Activated T-helper 2 cell treated with anti-CD3 and anti-CD28 coated beads, Interferon-gamma antibody, Interleukin-2, Interleukin-4, amounts not matched to agents 10 μg/mL and 5 μg/mL and 100 μg/mL, durations not matched to agents 14 hours and 24 hours and 36 hours (primary cell): ENCODE measurements at regions not wholly inside any gene's neighbourhood (a gene's known extent, or its start where the extent isn't known, plus 50 kb on each side); places are given as distances from the start of the nearest gene placed in this dataset.

Source experiments
- DNase-seq: peaks from one replicate; pipeline ENCODE4 v3.0.0; 2021; ENCODE audit warnings: low spot score
- H3K27ac Mint-ChIP-seq: one replicate; pipeline ENCODE4 v1.8.0; 2021; ENCODE audit warnings: mixed read lengths
- H3K27me3 Mint-ChIP-seq: one replicate; pipeline ENCODE4 v1.8.0; 2021; ENCODE audit warnings: low read depth, mixed read lengths
- H3K36me3 Mint-ChIP-seq: one replicate; pipeline ENCODE4 v1.8.0; 2021; ENCODE audit warnings: low read depth, mixed read lengths
- H3K4me1 Mint-ChIP-seq: one replicate; pipeline ENCODE4 v1.8.0; 2021; ENCODE audit warnings: low read depth, mixed read lengths
- H3K4me3 Mint-ChIP-seq: one replicate; pipeline ENCODE4 v1.8.0; 2021; ENCODE audit warnings: low read depth, mild to moderate bottlenecking, moderate library complexity, mixed read lengths
- H3K9me3 Mint-ChIP-seq: one replicate; pipeline ENCODE4 v1.8.0; 2021; ENCODE audit warnings: mixed read lengths
- intact Hi-C: fragments of 100-400 bp; cut with micrococcal nuclease; formaldehyde crosslinking; loops from one replicate; pipeline ENCODE4 v1.15.1; 2023

DNA sequence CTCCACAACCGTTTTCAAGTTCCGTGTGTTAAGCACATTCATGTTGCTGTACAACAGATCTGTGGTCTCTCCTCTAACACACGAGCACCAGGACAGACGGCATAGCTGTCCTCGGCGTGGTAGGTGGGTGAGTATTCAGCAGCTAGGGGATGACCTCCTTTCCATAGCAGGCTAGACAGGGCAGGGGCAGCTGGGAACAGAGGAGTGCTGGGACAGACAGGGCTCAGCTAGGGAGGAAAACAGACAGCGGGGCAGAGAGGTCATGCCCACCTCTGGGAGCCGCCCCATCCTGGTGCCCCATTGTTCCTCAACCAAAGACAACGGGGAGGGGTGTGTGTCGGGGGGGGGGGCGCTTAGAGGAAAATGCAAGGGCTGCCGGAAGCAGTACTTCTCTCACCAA, 271.5 kb upstream of the FOXQ1 start:
- Mint-ChIP-seq H3K9me3 (no peaks in the 10 kb centered on the region), H3K27me3 (no peaks in the 10 kb centered on the region), H3K27ac (no peak overlapping the region), H3K4me1 (no peaks in the 10 kb centered on the region), H3K4me3 (no peak overlapping the region), H3K36me3 (no peaks in the 10 kb centered on the region)
- intact Hi-C loops = no loop called here
- no peak for DNase-seq

DNA sequence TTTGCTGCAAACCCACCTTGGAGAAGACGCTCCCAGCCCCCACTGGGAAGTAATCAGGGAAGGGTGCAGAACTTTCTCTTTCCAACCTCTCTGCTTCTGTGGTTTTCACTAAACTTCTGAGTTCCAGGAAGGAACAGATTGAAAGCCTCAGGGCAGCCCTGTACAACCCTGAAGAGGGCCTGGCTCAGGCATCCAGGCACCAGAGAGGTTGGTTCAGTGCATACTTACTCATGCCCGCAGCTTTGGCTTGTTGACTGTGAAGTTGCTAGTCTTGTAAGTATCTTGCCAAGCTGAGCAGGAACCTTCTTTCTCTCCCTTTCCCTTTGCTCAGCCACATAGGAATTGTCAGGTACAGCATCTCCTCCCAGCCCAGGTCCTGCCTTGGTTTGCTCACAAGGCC, 272.2 kb upstream of the FOXQ1 start:
- H3K9me3 Mint-ChIP-seq = no peaks in the 10 kb centered on the region
- DNase-seq = no peak
- H3K27ac Mint-ChIP-seq = no peak overlapping the region
- H3K4me1 Mint-ChIP-seq = no peaks in the 10 kb centered on the region
- no peaks in the 10 kb centered on the region for H3K27me3 Mint-ChIP-seq
- intact Hi-C loops = no loop called here
- no peak overlapping the region for H3K4me3 Mint-ChIP-seq
- no peaks in the 10 kb centered on the region for H3K36me3 Mint-ChIP-seq

- Mint-ChIP-seq H3K36me3 (no peaks in the 10 kb centered on the region), H3K27me3 (no peaks in the 10 kb centered on the region), H3K27ac (no peak overlapping the region), H3K4me1 (no peaks in the 10 kb centered on the region), H3K9me3 (no peaks in the 10 kb centered on the region), H3K4me3 (no peak overlapping the region)
- intact Hi-C loops = no loop called here
- DNase-seq = no peak
Measured at GRCh38 chr6:1039191-1039590, 272.7 kb upstream of the FOXQ1 start.

- DNase-seq = no peak
Measured at GRCh38 chr6:1037430-1038202, 274.3 kb upstream of the FOXQ1 start.

DNA sequence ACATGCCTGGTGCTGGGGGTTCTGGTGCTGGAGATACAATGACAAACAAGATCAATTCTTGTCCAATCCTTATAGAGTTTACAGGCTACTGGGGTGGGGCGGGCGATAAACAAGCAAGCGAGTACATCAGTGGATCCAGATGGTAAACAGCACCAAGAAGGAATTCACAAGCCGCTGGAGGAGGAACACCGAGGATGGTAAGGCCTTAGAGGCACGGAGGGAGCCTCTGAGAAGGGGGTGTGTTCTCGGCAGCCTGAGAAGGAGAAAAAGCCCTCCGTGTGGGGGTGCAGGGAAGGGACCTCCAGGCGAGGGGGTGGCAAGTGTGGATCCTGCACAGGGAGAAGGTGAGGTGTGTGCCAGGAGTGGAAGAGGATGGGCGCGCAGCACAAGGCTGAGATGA, 276.5 kb upstream of the FOXQ1 start:
- intact Hi-C loops = no loop called here

More at GRCh38 chr6:1037430-1038202, 274.3 kb upstream of the FOXQ1 start:
- intact Hi-C loops = no loop called here
- H3K27ac Mint-ChIP-seq = no peak overlapping the region
- peaks cover 5% of the 10 kb centered on the region for H3K27me3 Mint-ChIP-seq
- H3K4me1 Mint-ChIP-seq = no peaks in the 10 kb centered on the region
- no peaks in the 10 kb centered on the region for H3K9me3 Mint-ChIP-seq
- no peaks in the 10 kb centered on the region for H3K36me3 Mint-ChIP-seq
- H3K4me3 Mint-ChIP-seq = no peak overlapping the region

DNA sequence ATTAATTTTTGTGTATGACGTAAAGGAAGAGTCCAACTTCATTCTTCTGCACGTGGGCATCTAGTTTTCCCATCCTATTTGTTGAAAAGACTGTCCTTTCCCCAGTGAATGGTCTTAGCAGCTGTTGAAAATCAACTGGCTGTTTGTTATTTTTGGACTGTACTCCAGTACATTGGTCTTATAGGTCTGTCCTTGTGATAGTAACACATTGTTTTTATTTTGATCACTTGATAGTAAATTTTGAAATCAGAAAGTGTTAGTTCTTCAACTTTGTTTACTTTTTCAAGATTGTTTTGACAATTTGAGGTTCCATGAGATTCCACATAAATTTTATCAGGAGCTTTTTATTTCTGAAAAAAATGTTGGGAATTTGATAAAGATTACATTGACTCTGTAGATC, 280.2 kb upstream of the FOXQ1 start:
- Mint-ChIP-seq H3K4me3 (no peak overlapping the region), H3K27me3 (peaks cover 10% of the 10 kb centered on the region), H3K27ac (no peak overlapping the region), H3K36me3 (no peaks in the 10 kb centered on the region), H3K4me1 (no peaks in the 10 kb centered on the region), H3K9me3 (no peaks in the 10 kb centered on the region)
- intact Hi-C loops = no loop called here
- DNase-seq = no peak

More for the DNA sequence above, 276.5 kb upstream of the FOXQ1 start:
- DNase-seq = no peak
- H3K27me3 Mint-ChIP-seq = peaks cover 8% of the 10 kb centered on the region
- H3K9me3 Mint-ChIP-seq = no peaks in the 10 kb centered on the region
- H3K27ac Mint-ChIP-seq = no peak overlapping the region
- no peak overlapping the region for H3K4me3 Mint-ChIP-seq
- no peaks in the 10 kb centered on the region for H3K36me3 Mint-ChIP-seq
- no peaks in the 10 kb centered on the region for H3K4me1 Mint-ChIP-seq

DNA sequence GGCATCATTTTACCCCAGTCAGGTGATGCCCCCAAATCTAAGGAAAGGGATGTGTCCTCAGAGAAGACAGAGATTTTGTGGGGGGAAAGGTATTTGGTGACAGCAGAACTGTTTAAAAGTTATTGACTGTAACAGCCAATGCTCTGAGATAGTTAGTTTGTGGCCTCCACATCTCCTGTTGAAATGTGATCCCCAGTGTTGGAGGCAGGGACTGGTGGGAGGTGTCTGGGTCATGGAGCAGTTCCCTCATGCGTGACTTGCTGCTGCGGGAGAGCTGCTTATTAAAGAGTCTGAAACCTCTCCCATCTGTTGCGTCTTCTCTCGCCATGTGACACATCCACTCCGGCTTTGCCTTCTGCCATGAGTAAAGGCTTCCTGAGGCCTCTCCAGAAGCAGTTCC, 282.8 kb upstream of the FOXQ1 start:
- intact Hi-C loops = no loop called here
- no peak for DNase-seq
- no peaks in the 10 kb centered on the region for H3K36me3 Mint-ChIP-seq
- no peak overlapping the region for H3K27ac Mint-ChIP-seq
- no peaks in the 10 kb centered on the region for H3K9me3 Mint-ChIP-seq
- H3K4me3 Mint-ChIP-seq = no peak overlapping the region
- H3K4me1 Mint-ChIP-seq = no peaks in the 10 kb centered on the region
- H3K27me3 Mint-ChIP-seq = peaks cover 12% of the 10 kb centered on the region

DNA sequence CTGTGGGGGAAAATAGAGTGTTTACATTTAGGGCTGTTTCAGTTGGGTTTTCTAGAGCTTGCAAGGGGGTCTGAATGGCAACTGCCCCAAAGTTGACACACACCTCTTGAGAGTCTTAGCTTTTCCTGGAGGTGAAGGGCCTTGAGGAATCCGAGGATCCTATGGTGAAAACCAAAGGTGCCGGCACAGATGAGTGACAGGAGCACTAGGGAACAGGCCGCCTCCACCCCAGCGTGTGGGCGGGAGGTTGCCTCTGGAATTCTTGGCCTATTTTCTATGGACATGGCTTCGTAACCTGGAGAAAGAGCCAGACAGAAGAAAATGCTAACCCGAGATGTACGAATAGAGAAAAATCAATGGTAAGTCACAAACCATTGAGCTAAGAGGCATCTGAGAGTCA, 283.2 kb upstream of the FOXQ1 start:
- Mint-ChIP-seq H3K9me3 (no peaks in the 10 kb centered on the region), H3K4me1 (no peaks in the 10 kb centered on the region), H3K27ac (no peak overlapping the region), H3K4me3 (no peak overlapping the region), H3K36me3 (no peaks in the 10 kb centered on the region), H3K27me3 (peaks cover 8% of the 10 kb centered on the region)
- DNase-seq = no peak
- intact Hi-C loops = no loop called here

DNA sequence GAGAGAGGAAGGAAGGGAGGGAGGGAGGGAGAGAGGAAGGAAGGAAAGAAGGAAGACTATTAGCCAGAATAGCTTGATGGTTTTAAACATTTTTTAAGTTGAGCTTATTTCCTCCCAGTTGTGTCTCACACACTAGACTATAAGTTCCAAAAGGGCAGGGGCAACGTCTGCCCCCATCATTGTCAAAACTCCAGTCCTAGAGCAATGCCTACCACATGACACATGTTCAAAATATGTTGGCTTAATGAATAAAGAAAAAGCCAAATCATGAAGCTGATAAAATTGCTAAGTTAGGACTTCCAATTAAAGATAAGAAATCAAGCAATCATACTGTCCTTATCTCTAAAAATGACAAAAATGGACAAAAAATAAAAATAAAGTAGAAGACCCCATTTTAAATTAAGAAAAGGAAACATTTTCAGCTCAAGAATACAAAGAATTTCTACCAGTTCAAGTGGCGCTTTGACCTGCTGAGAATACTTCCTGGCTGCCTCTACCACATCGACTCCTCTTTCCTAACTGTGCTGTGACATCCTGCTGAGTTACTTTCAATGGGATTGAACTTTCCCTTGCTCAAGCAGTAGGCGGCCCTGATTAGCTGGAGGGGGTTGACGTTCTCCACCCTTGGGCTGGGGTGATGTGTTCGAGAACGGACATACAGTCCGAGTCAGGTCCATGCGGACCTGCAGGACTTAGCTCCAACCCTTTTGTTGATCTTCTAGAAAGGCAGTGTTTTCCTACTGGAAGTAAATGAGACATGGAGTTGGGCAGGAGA, 283.9 kb upstream of the FOXQ1 start:
- H3K4me3 Mint-ChIP-seq = no peak overlapping the region
- intact Hi-C loops = no loop called here
- DNase-seq = no peak
- H3K36me3 Mint-ChIP-seq = no peaks in the 10 kb centered on the region
- H3K27ac Mint-ChIP-seq = no peak overlapping the region
- H3K9me3 Mint-ChIP-seq = no peaks in the 10 kb centered on the region
- peaks cover 8% of the 10 kb centered on the region for H3K27me3 Mint-ChIP-seq
- H3K4me1 Mint-ChIP-seq = no peaks in the 10 kb centered on the region

- intact Hi-C loops = no loop called here
- Mint-ChIP-seq H3K4me3 (no peak overlapping the region), H3K27ac (no peak overlapping the region), H3K27me3 (peaks cover 7% of the 10 kb centered on the region), H3K9me3 (no peaks in the 10 kb centered on the region), H3K36me3 (no peaks in the 10 kb centered on the region), H3K4me1 (no peaks in the 10 kb centered on the region)
- no peak for DNase-seq
Measured at GRCh38 chr6:1027109-1027794, 284.6 kb upstream of the FOXQ1 start.

DNA sequence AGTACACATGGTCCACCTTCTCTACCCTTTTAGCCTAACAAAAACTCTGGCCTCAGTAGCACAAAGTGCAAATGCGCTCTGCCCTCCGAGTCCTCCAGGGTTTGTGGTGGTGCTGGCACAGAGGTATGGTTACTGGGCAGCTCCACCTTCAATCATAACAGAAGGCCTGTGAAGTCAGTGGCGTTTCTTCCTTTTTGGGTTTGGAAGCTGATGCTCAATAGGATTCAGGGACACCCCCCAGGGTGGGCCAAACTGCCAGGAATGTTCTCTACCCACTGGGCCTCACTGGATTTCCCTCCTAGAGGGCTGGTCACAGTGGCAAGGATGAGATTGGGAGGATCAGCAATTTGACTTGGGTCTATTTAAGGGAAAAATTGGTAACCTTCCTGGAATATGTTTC, 286.1 kb upstream of the FOXQ1 start:
- no peak for DNase-seq

GRCh38 chr6:1024587-1024986, 287.3 kb upstream of the FOXQ1 start:
- intact Hi-C loops = no loop called here
- H3K36me3 Mint-ChIP-seq = no peaks in the 10 kb centered on the region
- H3K4me1 Mint-ChIP-seq = no peaks in the 10 kb centered on the region
- peaks cover 5% of the 10 kb centered on the region for H3K9me3 Mint-ChIP-seq
- H3K27me3 Mint-ChIP-seq = peaks cover 2% of the 10 kb centered on the region
- no peak for DNase-seq
- no peak overlapping the region for H3K27ac Mint-ChIP-seq
- H3K4me3 Mint-ChIP-seq = no peak overlapping the region

More for the DNA sequence above, 286.1 kb upstream of the FOXQ1 start:
- Mint-ChIP-seq H3K4me1 (no peaks in the 10 kb centered on the region), H3K27ac (no peak overlapping the region), H3K36me3 (no peaks in the 10 kb centered on the region), H3K9me3 (peaks cover 5% of the 10 kb centered on the region), H3K4me3 (no peak overlapping the region), H3K27me3 (peaks cover 4% of the 10 kb centered on the region)
- intact Hi-C loops = no loop called here

- no peak overlapping the region for H3K4me3 Mint-ChIP-seq
- no peaks in the 10 kb centered on the region for H3K4me1 Mint-ChIP-seq
- no peaks in the 10 kb centered on the region for H3K36me3 Mint-ChIP-seq
- no peak for DNase-seq
- H3K9me3 Mint-ChIP-seq = peaks cover 5% of the 10 kb centered on the region
- intact Hi-C loops = no loop called here
- peaks cover 2% of the 10 kb centered on the region for H3K27me3 Mint-ChIP-seq
- no peak overlapping the region for H3K27ac Mint-ChIP-seq
Measured at GRCh38 chr6:1024161-1024560, 287.7 kb upstream of the FOXQ1 start.
